ENCODE measurements at regions not wholly inside any gene's neighbourhood (a gene's known extent, or its start where the extent isn't known, plus 50 kb on each side); places are given as distances from the start of the nearest gene placed in this dataset.

DNA sequence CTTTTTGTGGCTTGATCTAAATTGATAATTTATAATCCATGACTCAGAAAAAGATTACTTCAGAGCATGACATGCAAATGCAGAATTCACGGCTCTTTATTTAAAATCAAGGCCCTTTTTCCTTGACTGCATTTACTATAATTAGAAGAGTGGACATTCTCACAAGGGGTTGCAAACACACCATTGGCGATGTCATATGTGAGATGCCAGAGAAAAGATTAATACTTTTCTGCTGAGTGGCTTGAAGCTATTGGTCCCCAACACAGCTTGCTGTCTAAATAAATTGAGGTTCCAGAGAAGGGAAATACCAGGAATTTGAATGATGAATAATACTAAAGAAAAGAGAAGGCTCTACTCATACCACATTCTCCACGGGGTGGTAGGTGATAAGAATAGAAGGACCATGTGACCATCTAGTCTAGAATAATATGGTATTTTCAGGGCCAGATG, 78.7 kb upstream of the ARID5B start:
- 59 to 61% methylated on average over 3 of the region's 3 CpGs for WGBS, 2 donors
- TF ChIP-seq CTCF (IDR thresholded peaks at IDR 0.05), result no peak
- no peak for TF ChIP-seq POLR2A (IDR thresholded peaks at IDR 0.05)
- Histone ChIP-seq H3K36me3 (ENCODE audit: low read depth, missing control alignments) (no peaks in the 10 kb centered on the region), H3K27me3 (no peaks in the 10 kb centered on the region), H3K9me3 (no peaks in the 10 kb centered on the region), H3K4me3 (no peak overlapping the region), H3K27ac (no peak overlapping the region), H3K4me1 (no peaks in the 10 kb centered on the region)
- DNase-seq, result no peak
- intact Hi-C loops (cut with DNase I; ENCODE audit: low total_unique reads), result no loop called here

DNA sequence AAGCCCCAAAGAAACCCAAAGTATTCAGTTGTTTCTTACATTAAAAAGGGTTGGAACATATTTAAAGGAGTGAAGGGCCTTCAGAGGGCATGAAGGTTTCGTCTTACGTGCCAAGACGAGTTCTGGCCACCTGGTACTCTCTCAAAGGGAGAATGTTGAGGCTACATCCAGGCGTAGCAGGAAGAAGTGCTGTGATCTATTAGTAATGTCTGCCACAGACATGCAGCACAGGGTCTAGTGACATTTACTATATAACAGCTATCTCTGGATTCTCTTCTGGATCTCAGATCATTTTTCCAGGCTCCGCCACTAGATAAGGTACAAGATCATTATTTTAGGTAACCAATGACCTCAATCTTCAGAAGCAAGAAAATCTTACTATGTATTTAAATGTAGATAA, 76.5 kb upstream of the ARID5B start:
- Histone ChIP-seq H3K9me3 (no peaks in the 10 kb centered on the region), H3K27ac (no peak overlapping the region), H3K36me3 (ENCODE audit: low read depth, missing control alignments) (no peaks in the 10 kb centered on the region), H3K27me3 (no peaks in the 10 kb centered on the region), H3K4me3 (no peak overlapping the region), H3K4me1 (no peaks in the 10 kb centered on the region)
- TF ChIP-seq CTCF (IDR thresholded peaks at IDR 0.05) (no peak), POLR2A (IDR thresholded peaks at IDR 0.05) (no peak)
- 90 to 91% methylated on average over 5 of the region's 5 CpGs for WGBS, 2 donors
- no peak for DNase-seq
- intact Hi-C loops (cut with DNase I; ENCODE audit: low total_unique reads), result no loop called here

- Histone ChIP-seq H3K4me1 (peaks cover 2% of the 10 kb centered on the region), H3K27me3 (no peaks in the 10 kb centered on the region), H3K9me3 (no peaks in the 10 kb centered on the region), H3K36me3 (ENCODE audit: low read depth, missing control alignments) (no peaks in the 10 kb centered on the region), H3K27ac (no peak overlapping the region), H3K4me3 (no peak overlapping the region)
- TF ChIP-seq POLR2A (IDR thresholded peaks at IDR 0.05) (no peak), CTCF (IDR thresholded peaks at IDR 0.05) (no peak)
- no peak for DNase-seq
- intact Hi-C loops (cut with DNase I; ENCODE audit: low total_unique reads), result no loop called here
- 81 to 88% methylated on average over 4 of the region's 4 CpGs for WGBS, 2 donors
These were observed 75.9 kb upstream of the ARID5B start for GRCh38 chr10:61825628-61826027.

DNA sequence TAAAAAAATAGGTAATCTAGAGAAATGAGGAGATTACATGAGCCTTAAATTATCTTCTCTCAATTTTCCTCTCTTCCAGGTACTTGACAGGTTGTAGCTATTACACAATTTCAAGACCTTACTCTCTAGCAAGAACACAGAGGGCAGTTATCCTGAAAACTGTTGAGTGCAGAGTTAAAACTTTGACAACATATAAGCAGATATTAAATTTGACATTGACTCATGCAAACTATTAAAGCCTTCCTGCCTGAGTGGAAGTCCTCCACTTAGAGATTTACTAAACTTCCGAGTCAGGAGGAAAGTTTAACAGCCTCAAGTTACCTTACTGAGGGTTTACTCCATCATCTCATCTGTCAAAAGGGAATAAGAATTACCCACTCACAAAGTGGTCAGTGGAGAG, 73.5 kb upstream of the ARID5B start:
- intact Hi-C loops (cut with DNase I; ENCODE audit: low total_unique reads), result no loop called here
- H3K36me3 ChIP-seq (ENCODE audit: low read depth, missing control alignments), result no peaks in the 10 kb centered on the region
- WGBS, 2 donors, result 97 to 100% methylated on average over 1 of the region's 1 CpG

More for the DNA sequence above, 73.5 kb upstream of the ARID5B start:
- TF ChIP-seq POLR2A (IDR thresholded peaks at IDR 0.05) (no peak), CTCF (IDR thresholded peaks at IDR 0.05) (no peak)
- no peaks in the 10 kb centered on the region for H3K27me3 ChIP-seq
- H3K9me3 ChIP-seq, result no peaks in the 10 kb centered on the region
- no peak for DNase-seq
- no peak overlapping the region for H3K27ac ChIP-seq
- H3K4me1 ChIP-seq, result peaks cover 3% of the 10 kb centered on the region
- H3K4me3 ChIP-seq, result no peak overlapping the region

Data from testis (tissue), 2 donors.